Smooth muscle cell of the brain vasculature (primary cell): ENCODE measurements at regions not wholly inside any gene's neighbourhood (a gene's known extent, or its start where the extent isn't known, plus 50 kb on each side); places are given as distances from the start of the nearest gene placed in this dataset.
A peak's percentile ranks its signal among the peaks of the same experiment; 100 is the strongest.

Experiments used
- DNase-seq: peaks from one replicate; pipeline ENCODE4 v3.0.0-alpha.2; 2012; ENCODE audit warnings: low read depth, low spot score

- no peak for DNase-seq
Observed at GRCh38 chr3:40990062-40990456, 209.2 kb upstream of the CTNNB1 start.

GRCh38 chr3:40992023-40992422 lies 207.3 kb upstream of the CTNNB1 start:
- no peak for DNase-seq

DNA sequence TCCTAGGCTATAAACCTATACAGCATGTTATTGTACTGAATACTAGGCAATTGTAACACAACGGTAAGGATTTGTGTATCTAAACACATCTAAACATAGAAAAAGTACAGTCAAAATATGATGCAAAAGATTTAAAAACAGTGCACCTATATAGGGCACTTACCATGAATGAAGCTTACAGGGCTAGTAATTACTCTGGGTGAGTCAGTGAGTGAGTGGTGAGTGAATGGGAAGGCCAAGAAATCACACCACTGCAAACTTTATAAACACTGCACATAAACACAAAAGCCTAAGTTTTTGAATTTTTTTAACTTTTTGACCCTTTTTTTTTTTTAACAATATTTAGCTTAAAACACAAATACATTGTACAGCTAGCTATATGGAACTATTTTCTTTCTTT lies 204.7 kb upstream of the CTNNB1 start:
- no peak for DNase-seq

GRCh38 chr3:40995271-40995670 lies 204.0 kb upstream of the CTNNB1 start:
- no peak for DNase-seq

- DNase-seq, result no peak
Observed at GRCh38 chr3:40996382-40996781, 202.9 kb upstream of the CTNNB1 start.

DNA sequence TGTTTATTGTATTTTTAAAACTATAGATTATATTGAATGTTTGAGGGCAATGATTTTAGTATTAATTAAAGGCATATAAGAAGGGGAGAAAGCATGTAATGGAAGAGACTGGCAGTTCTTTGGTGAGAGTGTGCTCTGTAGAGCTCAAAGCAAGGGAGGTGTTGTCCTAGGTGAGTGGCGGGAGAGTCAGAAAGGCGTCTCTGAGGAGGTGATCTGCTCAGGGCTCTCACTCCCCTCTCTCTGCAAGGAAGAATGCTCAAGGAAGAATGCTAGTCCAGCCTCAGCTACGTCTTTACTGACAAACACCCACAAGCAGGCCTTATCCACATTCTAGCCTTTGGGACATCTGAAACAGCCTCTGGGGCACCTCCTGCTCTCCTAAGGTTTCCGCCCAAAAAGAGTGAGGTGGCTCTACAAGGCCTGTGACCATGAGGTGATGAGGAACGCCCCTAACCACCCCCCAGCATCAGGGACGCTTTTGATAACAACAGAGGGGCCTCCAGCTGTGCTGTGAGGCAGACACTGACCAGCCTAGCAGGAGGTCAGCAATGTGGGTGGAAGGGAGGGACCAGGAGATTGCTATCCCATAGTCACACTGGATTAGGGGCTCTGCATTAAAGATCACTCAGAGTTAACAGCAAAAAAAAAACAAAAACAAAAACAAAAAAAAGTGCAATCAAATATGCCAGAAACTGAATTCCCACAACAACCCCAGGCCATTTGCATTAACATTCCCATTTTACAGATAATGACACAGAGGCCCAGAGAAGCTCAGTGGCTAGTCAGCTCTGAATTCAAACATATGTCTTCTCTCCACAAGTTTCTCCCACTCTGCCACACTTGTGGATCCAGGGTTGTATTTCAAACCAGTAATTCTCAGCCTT lies 202.2 kb upstream of the CTNNB1 start:
- no peak for DNase-seq

DNA sequence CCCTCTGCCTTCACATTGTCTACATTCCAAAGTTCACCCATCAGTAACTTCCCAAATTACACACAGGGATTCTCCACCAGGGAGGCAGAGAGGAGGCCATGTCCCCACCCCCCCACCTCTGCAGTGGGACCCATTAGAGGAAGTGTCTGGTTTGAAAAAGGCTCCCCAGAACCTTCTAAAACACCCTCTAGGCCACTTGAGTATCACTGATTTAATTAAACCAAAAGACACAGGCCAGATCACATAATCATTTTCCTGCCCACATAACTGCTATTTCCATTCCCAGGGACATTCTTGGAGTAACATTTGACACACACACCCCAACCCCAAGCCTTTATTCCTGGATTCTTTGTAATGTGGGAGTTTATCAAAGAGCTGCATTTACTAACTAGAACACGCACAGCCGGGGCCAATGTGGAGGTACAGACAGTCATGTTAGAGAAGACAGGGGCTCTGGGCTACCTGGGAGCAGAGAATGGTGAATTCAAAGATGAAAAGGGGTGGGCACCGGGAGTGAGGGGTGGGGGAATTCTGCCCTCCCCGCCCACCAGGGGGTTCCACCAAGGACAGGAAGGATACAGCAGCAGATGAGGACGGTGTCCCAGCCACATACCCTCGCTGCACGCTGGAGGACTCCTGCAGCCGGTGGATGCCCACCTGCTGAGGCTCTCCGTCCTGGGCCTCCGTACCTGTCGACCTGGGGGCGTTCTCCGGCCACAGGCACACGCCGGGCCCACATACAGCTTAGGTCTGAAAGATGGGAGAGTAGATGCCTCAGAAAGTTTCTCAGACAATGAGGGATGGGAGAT lies 201.4 kb upstream of the CTNNB1 start:
- DNase-seq, result no peak

DNA sequence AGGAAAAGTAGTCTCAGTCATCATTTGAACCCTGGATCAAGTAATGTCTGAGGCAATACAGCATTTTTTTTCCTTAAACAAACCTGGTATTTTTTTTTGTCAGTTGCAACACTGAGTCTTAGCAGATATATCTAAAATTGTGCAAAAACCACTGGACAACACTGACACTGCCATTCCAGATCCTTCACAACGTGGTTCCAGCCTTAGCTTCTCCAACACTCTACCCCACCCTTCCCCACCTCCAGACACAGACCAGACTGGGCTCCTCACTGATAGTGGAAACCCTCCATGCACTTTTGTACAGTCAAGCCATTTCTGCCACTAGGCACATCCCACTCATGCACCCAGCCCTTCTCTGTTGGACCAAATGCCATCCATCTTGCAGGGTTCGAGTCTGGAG lies 199.6 kb upstream of the CTNNB1 start:
- no peak for DNase-seq

GRCh38 chr3:41000471-41000870 lies 198.8 kb upstream of the CTNNB1 start:
- DNase-seq, result no peak

- DNase-seq, result no peak
Observed at GRCh38 chr3:41001556-41001955, 197.7 kb upstream of the CTNNB1 start.

- no peak for DNase-seq
Observed at GRCh38 chr3:41002104-41002503, 197.2 kb upstream of the CTNNB1 start.

DNA sequence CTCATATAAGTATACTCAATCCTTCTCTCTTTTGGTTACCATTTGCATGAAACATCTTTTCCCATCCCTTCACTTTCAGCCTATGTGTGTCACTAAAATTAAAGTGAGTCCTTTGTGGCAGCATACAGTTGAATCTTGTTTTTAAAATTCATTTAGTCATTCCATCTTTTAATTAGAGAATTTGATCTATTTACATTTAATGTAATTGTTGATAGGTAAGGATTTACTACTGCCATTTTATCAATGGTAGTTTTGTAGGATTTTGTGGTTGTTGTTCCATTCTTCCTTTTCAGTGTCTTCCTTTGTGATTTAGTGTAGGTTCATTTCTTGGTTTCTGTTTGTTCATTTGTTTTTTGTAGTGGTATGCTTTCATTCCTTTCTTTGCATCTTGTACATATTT lies 191.9 kb upstream of the CTNNB1 start:
- no peak for DNase-seq

- DNase-seq, result no peak
Observed at GRCh38 chr3:41011854-41012253, 187.5 kb upstream of the CTNNB1 start.

DNA sequence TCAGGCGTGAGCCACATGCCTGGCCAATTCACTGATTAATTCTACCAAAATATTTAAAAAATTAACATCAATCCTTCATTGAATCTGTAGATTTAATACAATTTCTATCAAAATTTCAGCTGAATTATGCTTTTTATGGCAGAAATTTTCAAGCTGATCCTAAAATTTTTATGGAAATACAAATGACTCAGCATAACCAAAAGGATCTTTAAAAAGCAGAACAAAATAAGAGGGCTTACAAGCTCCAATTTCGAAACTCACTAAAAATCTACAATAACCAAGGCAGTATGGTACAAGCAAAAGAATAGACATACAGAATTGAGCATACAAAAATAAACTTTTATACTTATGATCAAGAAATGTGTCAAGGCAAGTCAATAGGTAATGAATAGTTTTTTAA lies 180.4 kb upstream of the CTNNB1 start:
- no peak for DNase-seq

DNA sequence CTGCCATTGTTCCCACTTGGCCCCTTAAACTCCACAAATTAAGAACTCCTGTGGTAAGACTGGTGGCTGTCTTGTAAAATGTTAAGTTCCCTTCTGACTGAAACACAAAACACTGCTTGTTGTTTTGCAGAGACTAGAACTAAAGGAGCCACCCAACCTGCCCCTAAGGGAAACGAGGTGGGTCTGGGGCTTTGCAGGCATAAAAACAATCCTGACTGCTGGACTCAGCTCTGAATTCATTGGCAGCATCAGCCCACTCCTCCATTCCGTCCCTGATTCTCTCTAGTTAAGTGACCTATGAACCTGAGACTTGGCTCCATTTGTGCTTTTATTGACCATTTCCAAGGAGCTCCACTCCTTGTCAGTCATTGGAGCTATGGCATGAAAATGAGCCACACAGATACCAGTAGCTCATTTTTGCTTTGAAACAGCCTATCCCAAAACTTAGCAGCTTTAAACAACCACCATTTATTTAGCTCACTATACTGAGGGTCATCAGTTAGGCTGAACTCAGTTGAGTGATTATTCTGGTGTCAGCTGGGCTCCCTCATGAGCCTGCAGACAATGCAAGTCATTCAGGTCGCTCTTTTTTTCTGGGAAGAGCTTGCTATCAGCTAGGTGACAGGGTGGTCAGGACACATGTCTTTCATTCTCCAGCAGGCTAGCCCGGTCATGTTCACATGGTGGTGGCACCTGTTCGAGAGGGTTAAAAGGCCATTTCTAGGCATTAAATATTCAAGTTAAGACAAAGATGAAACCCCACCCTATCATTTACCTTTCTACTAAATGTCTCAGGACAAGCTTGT lies 175.1 kb upstream of the CTNNB1 start:
- no peak for DNase-seq

DNA sequence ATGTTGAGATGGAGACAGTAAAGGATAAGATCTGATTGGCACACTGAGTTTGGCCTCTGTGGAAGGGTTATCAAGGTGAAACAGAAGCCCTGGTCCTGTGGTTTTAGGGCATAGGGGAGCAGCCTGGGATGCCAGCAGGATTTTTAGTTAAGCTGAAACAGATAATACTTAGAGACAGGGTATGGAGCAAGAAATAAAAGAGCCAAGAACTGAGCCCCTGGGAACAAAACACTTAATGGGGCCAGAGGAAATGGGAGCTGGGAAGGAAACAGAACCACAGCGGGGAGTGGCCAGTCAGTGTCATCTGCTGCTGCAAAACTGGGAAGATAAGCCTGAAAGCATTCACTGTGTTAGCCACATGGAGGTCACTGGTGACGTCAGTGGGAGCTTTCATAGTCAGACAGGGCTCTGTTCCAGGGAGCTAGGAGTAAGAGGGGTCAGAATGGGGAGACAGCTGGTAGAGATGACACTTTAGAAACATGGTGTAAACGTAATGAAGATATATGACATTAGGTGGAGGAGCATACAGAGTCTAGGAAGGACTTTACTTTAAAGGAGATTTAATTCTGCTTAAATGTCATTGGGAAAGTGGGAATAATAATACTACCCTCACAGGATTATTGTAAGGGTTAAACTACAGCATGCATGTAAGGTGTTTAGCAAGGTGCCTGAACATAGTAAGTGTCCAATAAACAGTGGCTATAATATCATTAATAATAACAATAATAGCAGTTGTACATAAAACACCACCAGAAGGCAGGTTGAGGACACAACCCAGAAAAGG lies 172.7 kb upstream of the CTNNB1 start:
- peak; percentile 57 for DNase-seq

DNA sequence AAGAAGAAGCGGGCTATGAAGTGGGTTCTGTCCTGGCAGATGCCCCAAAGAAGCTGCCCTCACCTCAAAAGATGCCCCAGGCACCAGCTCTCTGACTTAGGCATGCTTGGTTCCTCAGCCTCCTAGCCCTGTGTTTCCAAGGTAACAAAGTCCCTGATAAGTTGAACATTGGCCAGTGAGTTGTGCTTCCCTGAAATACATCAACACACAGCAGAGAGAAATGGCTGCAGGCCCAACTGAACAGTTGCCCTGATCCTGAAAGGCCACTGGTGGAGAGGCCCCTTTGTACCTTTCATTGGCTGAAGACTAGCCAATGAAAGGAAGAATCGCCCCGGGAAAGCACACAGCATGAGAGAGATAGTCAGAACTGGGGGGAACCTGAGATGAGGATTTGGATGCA lies 169.9 kb upstream of the CTNNB1 start:
- no peak for DNase-seq

GRCh38 chr3:41030220-41030619 lies 169.1 kb upstream of the CTNNB1 start:
- no peak for DNase-seq

DNA sequence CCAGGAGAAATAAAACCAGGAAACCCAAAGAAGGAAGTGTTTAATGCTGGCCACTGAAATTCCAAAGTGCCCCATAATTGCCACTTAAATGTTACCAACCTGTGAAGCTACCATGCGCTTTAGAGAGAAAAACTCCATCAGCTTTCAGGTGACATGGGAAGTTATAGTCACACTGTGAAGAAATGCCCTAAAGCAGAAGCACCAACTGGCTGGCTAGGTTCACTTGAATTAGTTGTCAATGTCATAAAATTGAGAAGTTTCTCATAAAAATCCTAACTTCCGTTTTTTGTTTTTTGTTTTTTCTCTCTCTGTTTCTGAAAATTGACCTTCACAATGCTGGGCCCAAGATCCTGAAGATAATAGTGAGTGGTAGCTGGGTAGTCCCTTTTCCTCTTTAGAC lies 167.9 kb upstream of the CTNNB1 start:
- no peak for DNase-seq

GRCh38 chr3:41033956-41034519 lies 165.3 kb upstream of the CTNNB1 start:
- DNase-seq, result no peak

- DNase-seq, result no peak
Observed at GRCh38 chr3:41035456-41036022, 163.8 kb upstream of the CTNNB1 start.
